ENCODE measurements at regions not wholly inside any gene's neighbourhood (a gene's known extent, or its start where the extent isn't known, plus 50 kb on each side); places are given as distances from the start of the nearest gene placed in this dataset.
"Not testable (repeated sequence)": the region's sequence is repeated elsewhere in the genome, so short reads cannot be mapped to it uniquely, and the experiment has no call there.

GRCh38 chr4:144421056-144421455 is 224.9 kb upstream of the HHIP start:
- H3K36me3 ChIP-seq (ENCODE audit: control insufficient read depth, insufficient read depth, low read length), result no peaks in the 10 kb centered on the region
- no peaks in the 10 kb centered on the region for H3K36me3 Mint-ChIP-seq
- no CpG with 5 or more reads among the region's 4 CpGs for WGBS (ENCODE audit: insufficient coverage)
- intact Hi-C loops (cut with micrococcal nuclease), result no loop called here
- TF ChIP-seq, protein P1, sequence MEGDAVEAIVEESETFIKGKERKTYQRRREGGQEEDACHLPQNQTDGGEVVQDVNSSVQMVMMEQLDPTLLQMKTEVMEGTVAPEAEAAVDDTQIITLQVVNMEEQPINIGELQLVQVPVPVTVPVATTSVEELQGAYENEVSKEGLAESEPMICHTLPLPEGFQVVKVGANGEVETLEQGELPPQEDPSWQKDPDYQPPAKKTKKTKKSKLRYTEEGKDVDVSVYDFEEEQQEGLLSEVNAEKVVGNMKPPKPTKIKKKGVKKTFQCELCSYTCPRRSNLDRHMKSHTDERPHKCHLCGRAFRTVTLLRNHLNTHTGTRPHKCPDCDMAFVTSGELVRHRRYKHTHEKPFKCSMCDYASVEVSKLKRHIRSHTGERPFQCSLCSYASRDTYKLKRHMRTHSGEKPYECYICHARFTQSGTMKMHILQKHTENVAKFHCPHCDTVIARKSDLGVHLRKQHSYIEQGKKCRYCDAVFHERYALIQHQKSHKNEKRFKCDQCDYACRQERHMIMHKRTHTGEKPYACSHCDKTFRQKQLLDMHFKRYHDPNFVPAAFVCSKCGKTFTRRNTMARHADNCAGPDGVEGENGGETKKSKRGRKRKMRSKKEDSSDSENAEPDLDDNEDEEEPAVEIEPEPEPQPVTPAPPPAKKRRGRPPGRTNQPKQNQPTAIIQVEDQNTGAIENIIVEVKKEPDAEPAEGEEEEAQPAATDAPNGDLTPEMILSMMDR (IDR thresholded peaks at IDR 0.05), result no peak
- H3K27me3 Mint-ChIP-seq (ENCODE audit: low read depth in 2 of 2), result no peaks in the 10 kb centered on the region
- H3K27ac ChIP-seq (ENCODE audit: low read length), result no peak overlapping the region
- no peak for DNase-seq
- peaks cover 5 to 7% of the 10 kb centered on the region in 2 donors for H3K9me3 Mint-ChIP-seq
- H3K4me3 Mint-ChIP-seq, result no peak overlapping the region
- no peak for ATAC-seq
- H3K4me1 ChIP-seq (ENCODE audit: control insufficient read depth, insufficient read depth, low read length), result no peaks in the 10 kb centered on the region
- no peak overlapping the region for H3K4me3 ChIP-seq (ENCODE audit: low read length)
- H3K27ac Mint-ChIP-seq, result no peak overlapping the region
- H3K9me3 ChIP-seq (ENCODE audit: control insufficient read depth, insufficient read depth, low read length), result no peaks in the 10 kb centered on the region
- H3K4me1 Mint-ChIP-seq, result no peaks in the 10 kb centered on the region
- no peaks in the 10 kb centered on the region for H3K27me3 ChIP-seq (ENCODE audit: control insufficient read depth, insufficient read depth, low read length)

DNA sequence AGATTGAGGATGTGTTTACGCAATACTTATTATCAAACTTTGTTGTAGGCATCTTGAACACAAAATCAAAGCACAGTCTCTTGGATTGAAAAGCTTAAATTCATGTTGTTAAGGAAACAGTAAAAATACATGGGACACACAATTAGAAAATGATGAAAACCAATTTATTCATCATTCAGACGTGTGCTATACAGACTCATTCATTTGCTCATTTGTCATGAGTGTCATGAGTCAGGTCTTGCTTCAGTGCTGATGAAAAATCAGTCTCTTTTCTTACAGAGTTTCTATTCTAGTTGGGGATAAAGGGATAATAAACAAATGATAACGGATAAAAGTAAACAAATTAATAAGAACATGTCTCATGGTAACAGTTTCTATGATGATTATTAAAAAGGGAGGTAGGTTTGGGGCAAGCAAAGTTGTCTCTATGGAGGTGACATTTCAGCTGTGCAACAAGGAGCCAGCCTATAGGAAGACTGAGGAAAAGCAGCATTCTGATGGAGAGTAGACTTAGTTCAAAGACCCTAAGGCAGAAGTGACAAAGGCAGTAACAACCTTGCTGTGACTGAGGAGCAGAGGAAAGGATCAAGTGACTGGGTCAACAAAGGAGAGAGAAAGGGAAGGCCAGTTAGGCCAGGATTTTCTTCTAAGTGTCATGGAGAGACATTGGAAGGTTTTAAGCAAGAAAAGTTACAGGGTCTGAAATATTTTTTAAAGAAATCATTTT is 224.0 kb upstream of the HHIP start:
- no peak for ATAC-seq
- WGBS (ENCODE audit: insufficient coverage), result 67% methylated on average over 2 of the region's 3 CpGs
- H3K9me3 Mint-ChIP-seq, result peaks cover 5 to 10% of the 10 kb centered on the region in 2 donors
- no peaks in the 10 kb centered on the region for H3K4me1 ChIP-seq (ENCODE audit: control insufficient read depth, insufficient read depth, low read length)
- H3K27me3 Mint-ChIP-seq (ENCODE audit: low read depth in 2 of 2), result no peaks in the 10 kb centered on the region
- TF ChIP-seq, protein P1 (IDR thresholded peaks at IDR 0.05), result no peak
- H3K4me3 Mint-ChIP-seq, result no peak overlapping the region
- H3K4me1 Mint-ChIP-seq, result no peaks in the 10 kb centered on the region
- H3K9me3 ChIP-seq (ENCODE audit: control insufficient read depth, insufficient read depth, low read length), result no peaks in the 10 kb centered on the region
- intact Hi-C loops (cut with micrococcal nuclease), result no loop called here
- H3K4me3 ChIP-seq (ENCODE audit: low read length), result no peak overlapping the region
- no peak for DNase-seq
- no peak overlapping the region for H3K27ac ChIP-seq (ENCODE audit: low read length)
- H3K36me3 ChIP-seq (ENCODE audit: control insufficient read depth, insufficient read depth, low read length), result no peaks in the 10 kb centered on the region
- H3K36me3 Mint-ChIP-seq, result no peaks in the 10 kb centered on the region
- H3K27me3 ChIP-seq (ENCODE audit: control insufficient read depth, insufficient read depth, low read length), result no peaks in the 10 kb centered on the region
- no peak overlapping the region for H3K27ac Mint-ChIP-seq

GRCh38 chr4:144423930-144424329 is 222.0 kb upstream of the HHIP start:
- no peaks in the 10 kb centered on the region for H3K27me3 Mint-ChIP-seq (ENCODE audit: low read depth in 2 of 2)
- H3K36me3 Mint-ChIP-seq, result no peaks in the 10 kb centered on the region
- no peaks in the 10 kb centered on the region for H3K4me1 Mint-ChIP-seq
- intact Hi-C loops (cut with micrococcal nuclease), result no loop called here
- Histone ChIP-seq H3K9me3 (ENCODE audit: control insufficient read depth, insufficient read depth, low read length) (no peaks in the 10 kb centered on the region), H3K4me3 (ENCODE audit: low read length) (no peak overlapping the region), H3K4me1 (ENCODE audit: control insufficient read depth, insufficient read depth, low read length) (no peaks in the 10 kb centered on the region), H3K27me3 (ENCODE audit: control insufficient read depth, insufficient read depth, low read length) (no peaks in the 10 kb centered on the region), H3K36me3 (ENCODE audit: control insufficient read depth, insufficient read depth, low read length) (no peaks in the 10 kb centered on the region), H3K27ac (ENCODE audit: low read length) (no peak overlapping the region)
- H3K4me3 Mint-ChIP-seq, result no peak overlapping the region
- no peak for DNase-seq
- TF ChIP-seq, protein P1 (IDR thresholded peaks at IDR 0.05), result no peak
- peaks cover 5 to 10% of the 10 kb centered on the region in 2 donors for H3K9me3 Mint-ChIP-seq
- H3K27ac Mint-ChIP-seq, result no peak overlapping the region
- no peak for ATAC-seq

DNA sequence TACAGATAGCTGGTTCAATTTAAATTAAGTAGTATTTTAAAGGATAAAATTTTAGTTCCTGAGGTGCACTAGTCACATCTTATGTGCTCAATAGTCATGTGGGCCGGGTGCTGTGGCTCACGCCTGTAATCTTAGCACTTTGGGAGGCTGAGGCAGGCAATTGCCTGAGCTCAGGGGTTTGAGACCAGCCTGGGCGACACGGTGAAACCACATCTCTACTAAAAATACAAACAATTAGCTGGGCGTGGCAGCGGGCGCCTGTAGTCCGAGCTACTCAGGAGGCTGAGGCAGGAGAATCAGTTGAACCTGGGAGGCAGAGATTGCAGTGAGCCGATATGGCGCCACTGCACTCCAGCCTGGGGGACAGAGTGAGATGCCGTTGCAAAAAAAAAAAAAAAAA is 219.9 kb upstream of the HHIP start:
- not testable (repeated sequence) for H3K36me3 Mint-ChIP-seq, H3K27ac Mint-ChIP-seq

More for the DNA sequence above, 219.9 kb upstream of the HHIP start:
- H3K4me3 Mint-ChIP-seq; DNase-seq; H3K27me3 Mint-ChIP-seq (ENCODE audit: low read depth in 2 of 2); ATAC-seq; intact Hi-C loops (cut with micrococcal nuclease); H3K9me3 ChIP-seq (ENCODE audit: control insufficient read depth, insufficient read depth, low read length); H3K27me3 ChIP-seq (ENCODE audit: control insufficient read depth, insufficient read depth, low read length); H3K4me1 Mint-ChIP-seq; H3K4me1 ChIP-seq (ENCODE audit: control insufficient read depth, insufficient read depth, low read length); H3K4me3 ChIP-seq (ENCODE audit: low read length); H3K27ac ChIP-seq (ENCODE audit: low read length); H3K36me3 ChIP-seq (ENCODE audit: control insufficient read depth, insufficient read depth, low read length): not testable (repeated sequence)
- peaks cover 5 to 13% of the 10 kb centered on the region in 2 donors for H3K9me3 Mint-ChIP-seq
- 91% methylated on average over 11 of the region's 11 CpGs for WGBS (ENCODE audit: insufficient coverage)

Measured in natural killer cell (primary cell).